Liver (tissue), 8 donors: ENCODE measurements at regions not wholly inside any gene's neighbourhood (a gene's known extent, or its start where the extent isn't known, plus 50 kb on each side); places are given as distances from the start of the nearest gene placed in this dataset.

Experiments used
- DNase-seq: peaks from one replicate; pipeline ENCODE4 v3.0.0-alpha.2; 2017; ENCODE audit warnings: low spot score
- H3K27ac ChIP-seq, 2 donors: one replicate each; pipeline ENCODE4 v1.7.0; 2013; ENCODE audit warnings: inconsistent platforms in 2 of 2, low read length in 2 of 2, control low read depth in 1 of 2, low read depth in 1 of 2, mild to moderate bottlenecking in 1 of 2
- H3K27me3 ChIP-seq, 4 donors: one replicate each; pipeline versions ENCODE4 v1.6.1 to v1.7.0; 2013; ENCODE audit warnings: low read length in 3 of 4, inconsistent platforms in 1 of 4, mild to moderate bottlenecking in 1 of 4, moderate library complexity in 1 of 4; ENCODE audit not compliant: control insufficient read depth in 4 of 4, insufficient read depth in 4 of 4
- H3K36me3 ChIP-seq, 4 donors: one replicate each; pipeline versions ENCODE4 v1.6.1 to v1.7.0; 2013; ENCODE audit warnings: low read length in 3 of 4, mild to moderate bottlenecking in 3 of 4, low read depth in 1 of 4, moderate library complexity in 1 of 4; ENCODE audit not compliant: control insufficient read depth in 4 of 4, insufficient read depth in 3 of 4
- H3K4me1 ChIP-seq, 4 donors: one replicate each; pipeline versions ENCODE4 v1.6.1 to v1.7.0; 2013; ENCODE audit warnings: low read length in 3 of 4, mild to moderate bottlenecking in 3 of 4, moderate library complexity in 1 of 4; ENCODE audit not compliant: control insufficient read depth in 4 of 4, insufficient read depth in 4 of 4
- H3K4me3 ChIP-seq, 3 donors: one replicate each; pipeline versions ENCODE4 v1.6.1 to v1.7.0; 2013; ENCODE audit warnings: low read length in 3 of 3, control low read depth in 1 of 3, low read depth in 1 of 3, mild to moderate bottlenecking in 1 of 3
- H3K9ac ChIP-seq, 2 donors: one replicate each; pipeline ENCODE4 v1.7.0; 2013; ENCODE audit warnings: low read length in 2 of 2, mild to moderate bottlenecking in 2 of 2, moderate library complexity in 2 of 2, control low read depth in 1 of 2, low read depth in 1 of 2
- H3K9me3 ChIP-seq, 4 donors: one replicate each; pipeline versions ENCODE4 v1.6.1 to v1.7.0; 2013; ENCODE audit warnings: low read length in 3 of 4; ENCODE audit not compliant: control insufficient read depth in 4 of 4
- ATF3 ChIP-seq: IDR thresholded peaks from 2 replicates; pipeline ENCODE4 v1.6.1; 2016; ENCODE audit warnings: antibody characterized with exemption
- CTCF ChIP-seq: fragments of 150-350 bp; IDR thresholded peaks from 2 replicates; pipeline ENCODE4 v1.5.1; 2017; ENCODE audit warnings: improper control_type of control experiment, low read depth, low read length; ENCODE audit not compliant: missing input control
- EGR1 ChIP-seq, 2 donors: IDR thresholded peaks; 2 replicates each; pipeline ENCODE4 v1.6.1; 2016 to 2018; ENCODE audit warnings: antibody characterized with exemption in 2 of 2, low read depth in 2 of 2
- FOXA1 ChIP-seq: IDR thresholded peaks from 2 replicates; pipeline ENCODE4 v1.6.1; 2016; ENCODE audit warnings: antibody characterized with exemption
- FOXA2 ChIP-seq: IDR thresholded peaks from 2 replicates; pipeline ENCODE4 v1.6.1; 2016; ENCODE audit warnings: antibody characterized with exemption
- GABPA ChIP-seq, 2 donors: IDR thresholded peaks in 1 of 2; conservative IDR thresholded peaks in 1 of 2; 2 replicates each; pipeline ENCODE4 v1.6.1; 2016; ENCODE audit warnings: antibody characterized with exemption in 2 of 2, mild to moderate bottlenecking in 1 of 2, moderate library complexity in 1 of 2
- HNF4A ChIP-seq, 2 donors: conservative IDR thresholded peaks; 2 replicates each; pipeline ENCODE4 v1.6.1; 2016; ENCODE audit warnings: antibody characterized with exemption in 2 of 2, mild to moderate bottlenecking in 2 of 2
- HNF4G ChIP-seq: IDR thresholded peaks from 2 replicates; pipeline ENCODE4 v1.6.1; 2016; ENCODE audit warnings: antibody characterized with exemption
- JUND ChIP-seq, 2 donors: IDR thresholded peaks; 2 replicates each; pipeline ENCODE4 v1.6.1; 2016; ENCODE audit warnings: antibody characterized with exemption in 2 of 2
- MAX ChIP-seq: IDR thresholded peaks from 2 replicates; pipeline ENCODE4 v1.6.1; 2016; ENCODE audit warnings: antibody characterized with exemption
- RAD21 ChIP-seq, 2 donors: IDR thresholded peaks; 2 replicates each; pipeline ENCODE4 v1.6.1; 2016; ENCODE audit warnings: antibody characterized with exemption in 2 of 2, mild to moderate bottlenecking in 2 of 2
- RXRA ChIP-seq, 2 donors: IDR thresholded peaks; 2 replicates each; pipeline ENCODE4 v1.6.1; 2017 to 2018; ENCODE audit warnings: antibody characterized with exemption in 2 of 2, mild to moderate bottlenecking in 1 of 2
- SP1 ChIP-seq: IDR thresholded peaks from 2 replicates; pipeline ENCODE4 v1.6.1; 2018; ENCODE audit warnings: antibody characterized with exemption, mild to moderate bottlenecking
- TAF1 ChIP-seq: conservative IDR thresholded peaks from 2 replicates; pipeline ENCODE4 v1.6.1; 2016; ENCODE audit warnings: antibody characterized with exemption, mild to moderate bottlenecking
- YY1 ChIP-seq: IDR thresholded peaks from 2 replicates; pipeline ENCODE4 v1.6.1; 2016; ENCODE audit warnings: antibody characterized with exemption, mild to moderate bottlenecking
- ZBTB33 ChIP-seq: IDR thresholded peaks from 2 replicates; pipeline ENCODE4 v1.6.1; 2016; ENCODE audit warnings: antibody characterized with exemption
- WGBS: extraction: QIAGEN DNeasy Blood & Tissue Kit; methylation state at CpG from one replicate; pipeline ENCODE4 v1.1.7; 2013; 5-methylcytosine and 5-hydroxymethylcytosine counted together
- donor health status: healthy.
- donor health status: healthy.
- donor health status: healthy.
- donor health status: healthy.
- donor health status: healthy.

- no peak for DNase-seq
- TF ChIP-seq RXRA (IDR thresholded peaks at IDR 0.05) = no peak
- TF ChIP-seq ATF3 = no peak
- TF ChIP-seq MAX = no peak
- no peak for TF ChIP-seq ZBTB33
- no peak for TF ChIP-seq HNF4A (conservative IDR thresholded peaks at IDR 0.05)
- TF ChIP-seq RAD21 (IDR thresholded peaks at IDR 0.05) = no peak
- no peak for TF ChIP-seq FOXA1
- Histone ChIP-seq H3K4me3 (no peak overlapping the region), H3K36me3 (no peaks in the 10 kb centered on the region), H3K4me1 (no peaks in the 10 kb centered on the region), H3K9me3 (no peaks in the 10 kb centered on the region), H3K9ac (no peak overlapping the region), H3K27ac (no peak overlapping the region), H3K27me3 (no peaks in the 10 kb centered on the region)
- WGBS = 80% methylated on average over 3 of the region's 3 CpGs
Observed at GRCh38 chrX:26586570-26586969, 370.6 kb downstream of the MAGEB5 start.

GRCh38 chrX:26581091-26581490 lies 365.1 kb downstream of the MAGEB5 start:
- Histone ChIP-seq H3K4me3 (no peak overlapping the region), H3K27me3 (no peaks in the 10 kb centered on the region), H3K4me1 (no peaks in the 10 kb centered on the region), H3K27ac (no peak overlapping the region), H3K9ac (no peak overlapping the region), H3K9me3 (no peaks in the 10 kb centered on the region), H3K36me3 (no peaks in the 10 kb centered on the region)
- no peak for DNase-seq
- TF ChIP-seq SP1 = no peak
- TF ChIP-seq RAD21 (IDR thresholded peaks at IDR 0.05) = no peak
- no peak for TF ChIP-seq TAF1
- TF ChIP-seq HNF4G = no peak
- TF ChIP-seq YY1 = no peak
- TF ChIP-seq GABPA (IDR thresholded peaks at IDR 0.05 in 1 of 2, conservative IDR thresholded peaks at IDR 0.05 in 1 of 2) = no peak

- Histone ChIP-seq H3K36me3 (no peaks in the 10 kb centered on the region), H3K27ac (no peak overlapping the region), H3K27me3 (no peaks in the 10 kb centered on the region), H3K4me1 (no peaks in the 10 kb centered on the region), H3K9me3 (no peaks in the 10 kb centered on the region), H3K4me3 (no peak overlapping the region), H3K9ac (no peak overlapping the region)
- TF ChIP-seq JUND (IDR thresholded peaks at IDR 0.05) (no peak), ATF3 (no peak), FOXA1 (no peak)
- no peak for DNase-seq
- 54% methylated on average over 1 of the region's 1 CpG for WGBS
Observed at GRCh38 chrX:26580021-26580420, 364.1 kb downstream of the MAGEB5 start.

GRCh38 chrX:26574234-26574633 lies 358.3 kb downstream of the MAGEB5 start:
- H3K4me3 ChIP-seq = no peak overlapping the region
- no peaks in the 10 kb centered on the region for H3K9me3 ChIP-seq
- no peaks in the 10 kb centered on the region for H3K36me3 ChIP-seq
- no peak overlapping the region for H3K27ac ChIP-seq
- no peak for DNase-seq
- no peak overlapping the region for H3K9ac ChIP-seq
- H3K4me1 ChIP-seq = no peaks in the 10 kb centered on the region
- H3K27me3 ChIP-seq = no peaks in the 10 kb centered on the region
- no peak for TF ChIP-seq HNF4G
- TF ChIP-seq MAX = no peak
- no peak for TF ChIP-seq YY1
- TF ChIP-seq GABPA (IDR thresholded peaks at IDR 0.05 in 1 of 2, conservative IDR thresholded peaks at IDR 0.05 in 1 of 2) = no peak
- no peak for TF ChIP-seq EGR1 (IDR thresholded peaks at IDR 0.05; ENCODE audit: low read depth in 2 of 2)
- TF ChIP-seq HNF4A (conservative IDR thresholded peaks at IDR 0.05) = no peak
- TF ChIP-seq FOXA2 = no peak
- TF ChIP-seq FOXA1 = no peak
- TF ChIP-seq CTCF = no peak
- TF ChIP-seq TAF1 = no peak
- no peak for TF ChIP-seq RXRA (IDR thresholded peaks at IDR 0.05)
